AML-193 (cell line): ENCODE measurements at regions not wholly inside any gene's neighbourhood (a gene's known extent, or its start where the extent isn't known, plus 50 kb on each side); places are given as distances from the start of the nearest gene placed in this dataset.

Experiments used
- DNase-seq, 2 experiments: peaks; one replicate each; lab custom pipeline; 2025; lab: John Stamatoyannopoulos, UW

DNA sequence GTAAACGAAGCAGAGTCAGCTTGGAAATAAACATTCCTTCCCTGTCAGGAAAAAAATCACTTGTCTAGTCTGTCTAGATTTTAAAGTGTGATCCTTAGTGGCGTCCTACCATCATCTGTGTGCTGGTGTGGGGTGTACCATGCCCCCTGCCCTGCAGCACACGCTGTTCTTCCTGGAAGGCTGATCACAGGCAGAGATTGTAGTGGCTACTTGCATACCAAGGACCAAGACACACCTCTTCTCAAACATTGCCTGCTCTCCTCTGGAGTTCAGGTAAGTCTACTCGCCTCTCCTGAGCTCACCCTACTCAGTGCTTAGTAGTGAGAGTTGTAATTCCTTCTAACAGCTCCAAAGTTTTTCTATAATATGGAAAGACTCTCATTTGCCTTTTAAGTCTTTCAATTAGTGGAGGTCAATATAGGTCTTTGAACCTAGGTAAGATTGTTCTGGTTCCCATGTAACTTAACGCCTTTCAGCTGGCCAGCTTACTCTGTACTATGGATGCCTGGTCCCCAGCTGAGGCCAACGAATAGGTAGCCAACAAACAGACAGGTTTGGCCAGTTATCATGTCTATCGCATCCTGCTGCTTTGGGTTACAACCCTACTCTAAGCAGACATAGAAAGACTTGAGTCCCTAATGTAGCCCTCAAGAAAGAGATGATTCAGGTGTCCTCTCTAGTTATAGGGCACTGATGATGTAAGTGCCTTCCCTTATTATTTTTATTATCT, 55.4 kb downstream of the XCL1 start:
- DNase-seq: no peak

DNA sequence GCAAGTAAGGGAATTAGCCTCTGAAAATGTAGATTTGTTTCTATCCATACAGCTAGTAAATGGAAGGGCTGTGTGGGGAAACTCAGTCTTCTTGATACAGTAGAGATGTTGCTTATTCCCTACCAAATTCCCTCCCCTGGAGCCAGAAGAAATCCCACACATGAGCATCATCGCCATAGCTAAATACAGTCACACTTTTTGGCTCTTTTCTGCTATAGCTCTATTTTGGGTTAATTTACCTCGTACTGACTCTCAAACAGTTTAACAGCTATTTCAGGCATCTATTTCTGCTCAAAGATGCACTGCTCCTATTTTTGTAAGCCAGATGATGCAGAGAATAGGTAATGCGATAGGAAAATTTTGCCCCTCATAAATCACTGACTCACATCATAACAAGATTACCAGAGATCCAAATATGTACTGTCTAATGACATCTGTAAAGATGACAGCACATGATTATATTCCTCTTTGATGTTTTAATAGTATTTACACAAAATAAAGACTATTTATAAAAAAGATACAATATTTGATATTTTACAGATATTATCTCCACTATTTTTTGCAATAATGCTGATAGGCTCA, 58.6 kb downstream of the XCL1 start:
- no peak for DNase-seq

DNA sequence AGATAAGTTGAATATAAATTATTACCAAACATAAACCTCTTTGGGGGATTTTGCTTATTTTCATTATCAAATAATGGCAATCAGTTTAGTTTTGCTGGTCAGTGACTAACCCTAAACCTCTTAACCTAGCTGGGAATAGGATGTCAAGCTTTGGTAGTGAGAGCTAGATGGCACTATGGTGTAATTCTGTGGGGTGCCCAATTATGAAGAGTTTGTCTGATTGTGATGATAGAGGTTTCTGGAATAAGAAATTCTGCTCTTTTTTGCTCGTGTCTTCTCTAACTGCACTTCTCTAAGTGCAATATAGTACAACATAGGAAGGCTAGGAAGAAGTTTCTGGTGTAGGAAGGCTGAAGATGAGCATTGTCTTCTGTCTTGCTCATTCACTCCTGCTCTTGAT, 59.8 kb downstream of the XCL1 start:
- no peak for DNase-seq

DNA sequence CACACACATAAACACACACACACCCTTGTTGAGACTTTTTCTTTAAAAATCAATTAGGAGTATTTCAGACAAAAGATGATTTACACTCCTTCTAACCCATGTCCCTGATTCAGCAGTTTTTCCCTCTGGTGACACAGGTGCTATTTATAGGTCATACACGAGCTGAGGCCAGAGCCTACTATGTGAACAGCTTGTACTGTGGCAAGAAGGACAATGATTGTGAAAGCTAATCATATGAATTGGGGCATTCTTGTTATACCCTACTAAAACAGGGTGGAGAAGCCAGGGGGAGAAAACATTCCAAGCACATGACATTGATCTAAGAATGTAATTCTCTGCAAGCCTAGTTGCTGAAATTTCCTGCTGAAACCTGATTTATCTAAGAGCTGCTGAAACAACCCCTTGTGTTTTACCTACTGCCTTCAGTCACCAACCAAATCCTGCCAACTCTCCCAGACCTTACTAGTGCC, 60.3 kb downstream of the XCL1 start:
- DNase-seq: no peak

DNA sequence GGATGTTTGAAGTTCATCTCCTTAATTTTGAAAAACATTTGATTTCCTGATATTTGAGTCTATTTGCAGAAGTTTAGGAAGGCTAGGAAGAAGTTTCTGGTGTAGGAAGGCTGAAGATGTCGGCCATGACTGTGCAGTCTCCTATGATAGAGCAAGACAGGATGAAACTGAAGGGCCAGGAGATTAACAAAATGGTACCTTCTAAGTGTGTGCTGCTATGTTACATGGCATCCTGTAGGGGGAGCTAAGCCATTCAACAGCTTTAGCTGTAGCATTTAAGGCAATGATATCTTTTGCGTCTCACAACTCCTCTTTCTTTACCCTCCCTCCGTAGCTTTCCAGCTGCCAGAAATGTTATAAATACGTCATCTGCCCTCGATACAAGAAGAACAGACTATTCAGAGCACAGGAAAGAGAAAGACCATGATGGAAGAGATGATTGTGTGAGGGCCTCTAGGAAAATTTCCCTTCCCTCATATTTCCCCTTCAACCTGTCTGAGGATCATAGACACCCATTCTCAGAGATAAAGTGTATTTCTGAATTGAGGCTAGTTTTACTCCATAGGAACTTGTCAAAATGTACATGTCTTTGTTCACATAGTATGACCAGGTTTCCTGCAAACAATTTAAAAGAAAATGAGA, 61.1 kb downstream of the XCL1 start:
- peak; percentile 31 to 46 for DNase-seq

DNA sequence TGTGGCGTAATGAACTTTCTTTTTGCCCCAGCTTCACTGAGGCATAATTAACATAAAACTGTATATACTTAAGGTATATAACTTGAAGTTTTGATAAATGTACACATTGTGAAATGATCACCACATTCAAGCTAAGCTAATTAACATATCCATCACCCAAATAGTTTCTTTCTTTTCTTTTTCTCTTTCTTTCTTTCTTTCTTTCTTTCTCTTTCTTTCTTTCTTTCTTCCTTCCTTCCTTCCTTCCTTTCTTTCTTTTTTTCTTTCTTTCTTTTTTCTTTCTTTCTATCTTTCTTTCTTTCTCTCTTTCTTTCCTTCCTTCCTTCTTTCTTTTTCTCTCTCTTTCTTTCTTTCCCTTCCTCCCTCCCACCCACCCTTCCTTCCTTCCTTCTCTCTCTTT, 62.5 kb downstream of the XCL1 start:
- DNase-seq: no peak

DNA sequence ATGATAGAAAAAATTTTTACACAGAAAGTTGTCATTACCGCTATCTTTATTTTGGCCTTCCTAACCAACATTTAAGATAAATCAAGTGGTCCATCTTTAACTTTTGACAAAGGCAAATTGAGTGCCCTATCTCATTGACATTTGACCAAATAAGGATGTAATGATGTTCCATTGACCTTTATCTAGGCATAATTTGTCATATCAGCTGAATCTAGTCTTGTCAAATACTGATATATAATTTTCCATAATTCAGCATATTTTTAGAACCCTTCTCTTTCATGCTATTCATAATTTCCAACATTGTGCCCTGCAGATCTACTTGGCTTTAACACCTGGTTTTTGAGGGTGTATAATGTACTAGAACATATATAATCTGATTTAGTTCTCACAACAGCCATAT, 63.8 kb downstream of the XCL1 start:
- DNase-seq: no peak

DNA sequence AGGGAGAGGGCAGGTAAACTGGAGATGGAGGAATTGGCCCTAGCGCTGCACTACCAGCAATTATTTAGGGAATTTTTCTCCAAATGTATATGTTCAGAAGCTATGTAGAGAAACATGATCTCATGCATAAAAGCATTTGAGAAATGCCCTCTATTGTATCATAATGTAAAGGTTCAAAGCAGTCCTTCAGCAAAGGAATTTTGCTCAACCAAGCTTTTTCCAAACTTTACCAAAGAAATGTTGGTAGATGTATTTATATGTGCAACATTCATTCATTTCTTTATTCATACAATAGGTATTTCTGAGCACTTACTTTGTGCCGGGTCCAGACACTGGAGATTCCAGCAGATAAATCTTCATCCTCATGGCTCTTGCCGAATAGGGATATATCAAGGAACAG, 64.4 kb downstream of the XCL1 start:
- no peak for DNase-seq

DNA sequence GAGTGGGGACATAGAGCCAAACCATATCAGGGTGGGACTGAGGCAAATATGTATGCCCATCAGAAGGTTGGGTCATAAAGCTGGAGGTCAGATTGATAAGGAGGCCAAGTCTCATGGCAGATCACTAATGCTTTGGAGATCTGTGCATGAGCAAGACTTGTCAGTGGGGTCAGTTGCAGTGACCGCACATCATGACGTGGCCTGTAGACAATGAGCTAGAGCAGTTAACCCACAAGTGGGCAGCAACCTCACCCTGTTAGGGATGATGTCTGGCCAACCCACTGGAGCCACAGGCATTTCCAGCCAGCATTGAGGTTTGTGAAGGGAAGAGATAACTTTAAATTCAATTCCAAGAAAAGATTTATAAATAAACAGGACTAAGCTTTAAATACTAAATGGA, 66.7 kb downstream of the XCL1 start:
- DNase-seq: no peak
